ENCODE measurements at regions not wholly inside any gene's neighbourhood (a gene's known extent, or its start where the extent isn't known, plus 50 kb on each side); places are given as distances from the start of the nearest gene placed in this dataset.

DNA sequence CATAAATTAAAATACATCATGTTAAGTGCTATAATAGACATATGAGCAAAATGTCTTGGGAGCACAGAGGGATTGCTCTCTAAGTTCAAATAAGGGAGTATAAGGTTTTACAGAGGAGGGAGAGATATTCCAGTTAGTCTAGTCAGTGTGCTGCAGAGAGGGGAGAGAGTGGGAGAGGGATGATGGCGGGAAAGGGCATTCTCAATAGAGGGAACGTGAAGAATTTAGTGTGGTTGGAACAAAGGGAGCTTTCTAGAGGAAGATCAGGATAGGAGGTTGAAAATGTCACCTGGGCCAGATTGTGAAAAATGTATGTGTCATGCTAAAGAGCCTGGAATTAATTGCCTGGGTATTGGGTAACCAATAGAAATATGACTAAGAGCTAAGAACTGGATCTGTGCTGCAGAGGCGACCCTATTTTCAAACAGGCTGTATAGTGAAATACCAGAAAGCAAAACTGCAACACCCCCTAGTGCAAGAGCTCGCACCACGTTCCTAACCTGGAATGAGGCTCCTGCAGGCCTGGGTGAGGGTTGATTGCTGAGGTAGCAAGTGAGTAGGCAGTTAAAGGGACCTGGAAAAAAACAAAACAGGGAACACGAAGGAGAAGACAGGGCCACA lies 791.8 kb upstream of the C9orf72 start:
- Histone ChIP-seq H3F3A (ENCODE audit: insufficient read depth, low read length) (no peaks in the 10 kb centered on the region), H3K79me2 (ENCODE audit: low read length) (no peaks in the 10 kb centered on the region), H3K27ac (ENCODE audit: low read length) (no peak overlapping the region), H4K20me1 (ENCODE audit: insufficient read depth, low read length) (no peaks in the 10 kb centered on the region), H3K4me2 (ENCODE audit: low read depth, low read length) (no peak overlapping the region), H3K9ac (ENCODE audit: low read length) (no peak overlapping the region), H3K9me2 (replicated peaks; ENCODE audit: insufficient read depth, low read length) (no peaks in the 10 kb centered on the region), H3K9me3 (replicated peaks; ENCODE audit: insufficient read depth, low read length) (no peaks in the 10 kb centered on the region), H3K36me3 (replicated peaks; ENCODE audit: insufficient read depth, low read length) (no peaks in the 10 kb centered on the region), H2AFZ (ENCODE audit: low read length) (no peak overlapping the region), H3K4me3 (ENCODE audit: low read length) (no peak overlapping the region), H3K4me1 (ENCODE audit: low read length) (no peaks in the 10 kb centered on the region), H3K27me3 (replicated peaks; ENCODE audit: insufficient read depth, low read length) (no peaks in the 10 kb centered on the region)
- DNase-seq = no peak
- TF ChIP-seq, protein P1, sequence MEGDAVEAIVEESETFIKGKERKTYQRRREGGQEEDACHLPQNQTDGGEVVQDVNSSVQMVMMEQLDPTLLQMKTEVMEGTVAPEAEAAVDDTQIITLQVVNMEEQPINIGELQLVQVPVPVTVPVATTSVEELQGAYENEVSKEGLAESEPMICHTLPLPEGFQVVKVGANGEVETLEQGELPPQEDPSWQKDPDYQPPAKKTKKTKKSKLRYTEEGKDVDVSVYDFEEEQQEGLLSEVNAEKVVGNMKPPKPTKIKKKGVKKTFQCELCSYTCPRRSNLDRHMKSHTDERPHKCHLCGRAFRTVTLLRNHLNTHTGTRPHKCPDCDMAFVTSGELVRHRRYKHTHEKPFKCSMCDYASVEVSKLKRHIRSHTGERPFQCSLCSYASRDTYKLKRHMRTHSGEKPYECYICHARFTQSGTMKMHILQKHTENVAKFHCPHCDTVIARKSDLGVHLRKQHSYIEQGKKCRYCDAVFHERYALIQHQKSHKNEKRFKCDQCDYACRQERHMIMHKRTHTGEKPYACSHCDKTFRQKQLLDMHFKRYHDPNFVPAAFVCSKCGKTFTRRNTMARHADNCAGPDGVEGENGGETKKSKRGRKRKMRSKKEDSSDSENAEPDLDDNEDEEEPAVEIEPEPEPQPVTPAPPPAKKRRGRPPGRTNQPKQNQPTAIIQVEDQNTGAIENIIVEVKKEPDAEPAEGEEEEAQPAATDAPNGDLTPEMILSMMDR (IDR thresholded peaks at IDR 0.05; ENCODE audit: low read length) = no peak
- no peak for TF ChIP-seq EZH2phosphoT487 (IDR thresholded peaks at IDR 0.05; ENCODE audit: low read length)
- no peak for TF ChIP-seq EZH2 (optimal IDR thresholded peaks at IDR 0.05; ENCODE audit: low read depth, low read length)

DNA sequence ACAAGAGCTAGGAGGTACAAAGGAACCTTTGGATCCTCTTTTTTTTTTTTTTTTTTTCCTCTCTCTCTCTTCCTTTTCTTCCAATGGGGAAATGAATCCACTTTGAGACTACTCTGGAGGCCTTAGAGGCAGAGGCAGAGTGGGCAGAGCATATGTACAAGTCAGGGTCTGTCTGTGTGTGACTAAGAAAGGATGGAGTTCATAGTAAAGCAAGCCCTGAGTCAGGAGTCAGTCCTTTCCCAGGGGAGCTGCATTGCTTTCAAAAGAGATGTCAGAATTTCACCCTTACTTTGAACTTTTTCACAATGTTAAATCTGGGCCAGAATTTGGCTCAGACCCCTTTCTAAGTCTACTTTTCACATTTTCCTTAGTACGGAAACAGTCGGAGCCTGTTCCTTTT lies 792.4 kb upstream of the C9orf72 start:
- H2AFZ ChIP-seq (ENCODE audit: low read length) = no peak overlapping the region
- H3K9me3 ChIP-seq (replicated peaks; ENCODE audit: insufficient read depth, low read length) = no peaks in the 10 kb centered on the region
- no peak overlapping the region for H3K27ac ChIP-seq (ENCODE audit: low read length)
- H3K4me2 ChIP-seq (ENCODE audit: low read depth, low read length) = no peak overlapping the region
- no peaks in the 10 kb centered on the region for H3K9me2 ChIP-seq (replicated peaks; ENCODE audit: insufficient read depth, low read length)
- no peaks in the 10 kb centered on the region for H3K4me1 ChIP-seq (ENCODE audit: low read length)
- H3K27me3 ChIP-seq (replicated peaks; ENCODE audit: insufficient read depth, low read length) = no peaks in the 10 kb centered on the region
- H3K4me3 ChIP-seq (ENCODE audit: low read length) = no peak overlapping the region
- no peaks in the 10 kb centered on the region for H3K79me2 ChIP-seq (ENCODE audit: low read length)
- no peak overlapping the region for H3K9ac ChIP-seq (ENCODE audit: low read length)
- TF ChIP-seq, protein P1 (IDR thresholded peaks at IDR 0.05; ENCODE audit: low read length) = no peak
- TF ChIP-seq EZH2phosphoT487 (IDR thresholded peaks at IDR 0.05; ENCODE audit: low read length) = no peak
- TF ChIP-seq EZH2 (optimal IDR thresholded peaks at IDR 0.05; ENCODE audit: low read depth, low read length) = no peak
- no peaks in the 10 kb centered on the region for H3F3A ChIP-seq (ENCODE audit: insufficient read depth, low read length)
- H3K36me3 ChIP-seq (replicated peaks; ENCODE audit: insufficient read depth, low read length) = no peaks in the 10 kb centered on the region
- no peaks in the 10 kb centered on the region for H4K20me1 ChIP-seq (ENCODE audit: insufficient read depth, low read length)
- DNase-seq = no peak

DNA sequence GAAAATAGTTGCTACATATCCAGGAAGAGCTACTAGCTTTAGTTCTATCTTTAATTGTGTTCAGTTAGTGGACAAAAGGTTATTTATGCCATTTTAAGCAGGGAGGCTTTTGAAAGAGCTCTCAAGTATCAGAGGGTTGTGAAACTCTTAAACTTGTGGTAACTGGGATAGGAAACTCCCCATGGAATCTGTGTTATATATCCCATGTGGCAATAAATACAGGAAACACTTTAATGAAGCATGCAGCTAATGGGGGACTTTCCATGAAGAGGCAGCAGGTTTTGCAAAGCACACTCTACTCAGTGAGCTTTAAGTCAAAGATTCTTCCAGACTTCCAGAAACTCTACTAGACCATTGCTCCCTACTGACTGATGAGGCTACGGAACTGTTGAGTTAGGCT lies 805.0 kb upstream of the C9orf72 start:
- Histone ChIP-seq H3K36me3 (replicated peaks; ENCODE audit: insufficient read depth, low read length) (no peaks in the 10 kb centered on the region), H3K9me2 (replicated peaks; ENCODE audit: insufficient read depth, low read length) (no peaks in the 10 kb centered on the region), H3K9me3 (replicated peaks; ENCODE audit: insufficient read depth, low read length) (no peaks in the 10 kb centered on the region), H4K20me1 (ENCODE audit: insufficient read depth, low read length) (no peaks in the 10 kb centered on the region), H3K27me3 (replicated peaks; ENCODE audit: insufficient read depth, low read length) (no peaks in the 10 kb centered on the region), H3K4me2 (ENCODE audit: low read depth, low read length) (0 out of 2 replicates have a peak overlapping the region, but pooled peaks have one; percentile 2), H3K27ac (ENCODE audit: low read length) (peak overlapping the region; percentile 34; the same call in 1 of the 2 replicates), H3K9ac (ENCODE audit: low read length) (no peak overlapping the region), H3K4me3 (ENCODE audit: low read length) (no peak overlapping the region), H2AFZ (ENCODE audit: low read length) (0 out of 2 replicates have a peak overlapping the region, but pooled peaks have one; percentile 2), H3K4me1 (ENCODE audit: low read length) (peaks cover 30% of the 10 kb centered on the region), H3F3A (ENCODE audit: insufficient read depth, low read length) (peaks cover 10% of the 10 kb centered on the region), H3K79me2 (ENCODE audit: low read length) (no peaks in the 10 kb centered on the region)
- peak; percentile 33 for DNase-seq
- TF ChIP-seq EZH2phosphoT487 (IDR thresholded peaks at IDR 0.05; ENCODE audit: low read length) (no peak), EZH2 (optimal IDR thresholded peaks at IDR 0.05; ENCODE audit: low read depth, low read length) (no peak)
- TF ChIP-seq, protein P1 (IDR thresholded peaks at IDR 0.05; ENCODE audit: low read length) = no peak
